ENCODE measurements at regions not wholly inside any gene's neighbourhood (a gene's known extent, or its start where the extent isn't known, plus 50 kb on each side); places are given as distances from the start of the nearest gene placed in this dataset.

DNA sequence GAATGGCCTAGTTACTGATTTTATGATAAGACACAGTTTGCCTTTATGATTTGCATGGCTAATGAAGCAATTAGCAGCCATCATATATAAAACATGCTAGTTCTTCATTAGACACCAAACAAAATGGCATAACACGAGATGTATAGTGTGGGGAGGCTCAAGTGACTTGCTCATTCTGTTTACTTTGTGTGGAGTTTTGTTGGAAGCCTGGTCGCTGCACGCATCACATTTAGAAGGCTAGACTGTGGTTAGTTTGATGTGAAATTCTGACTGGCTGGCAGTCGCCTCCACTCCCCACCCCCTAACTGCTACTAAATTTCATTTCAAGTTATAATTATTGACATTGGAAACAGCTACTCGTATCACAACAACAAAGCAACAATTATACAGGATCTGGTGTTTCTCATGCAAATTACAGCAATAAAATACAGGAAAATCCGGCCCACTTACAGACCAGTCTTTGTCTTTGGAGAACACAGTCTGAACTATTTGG is 356.1 kb downstream of the LMO4 start:
- Mint-ChIP-seq H3K27ac (no peak overlapping the region), H3K27me3 (no peaks in the 10 kb centered on the region), H3K9me3 (no peaks in the 10 kb centered on the region), H3K4me3 (peak overlapping the region in 1 of 2 donors; percentile 3), H3K36me3 (no peaks in the 10 kb centered on the region), H3K4me1 (peaks cover 2 to 14% of the 10 kb centered on the region in 2 donors)
- no peak for ATAC-seq (replicated peaks)
- DNase-seq, result no peak

DNA sequence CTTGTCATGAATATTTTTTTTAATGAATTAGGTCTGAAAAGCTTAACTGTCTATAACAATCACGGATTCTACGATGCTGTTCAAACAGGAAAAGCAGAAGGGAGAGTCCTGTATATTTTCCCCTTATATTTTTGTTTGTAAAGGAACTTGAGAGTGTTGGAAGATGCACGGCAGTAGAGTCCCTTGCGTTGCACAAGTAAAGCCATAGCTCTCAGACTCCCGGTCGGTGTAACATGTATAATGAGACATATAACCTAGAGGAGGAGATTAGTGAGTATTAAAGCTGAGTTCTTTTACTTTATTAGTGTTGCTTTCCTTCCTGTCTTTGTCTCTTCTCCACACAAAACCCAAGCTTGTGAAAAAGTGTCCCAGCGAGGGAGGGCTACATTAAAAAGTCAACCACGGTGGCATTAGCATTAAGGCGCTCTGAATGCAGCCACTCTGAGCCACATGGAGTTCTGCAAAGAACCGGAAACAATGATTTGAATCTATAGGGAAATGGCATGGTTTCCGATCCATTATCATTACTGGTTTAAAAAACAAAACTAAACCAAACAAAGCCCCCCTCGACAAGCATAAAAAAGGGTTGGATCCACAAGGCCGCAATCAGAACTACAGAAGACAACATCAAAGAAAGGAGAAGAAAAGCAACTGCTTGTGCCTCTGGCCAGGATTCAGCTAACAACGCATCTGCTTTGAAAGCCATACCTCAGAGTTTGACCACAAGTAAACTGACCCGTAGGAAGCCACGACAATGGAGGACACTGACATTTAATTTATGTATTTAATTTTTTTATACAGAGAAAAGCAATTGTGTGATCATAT is 356.8 kb downstream of the LMO4 start:
- Mint-ChIP-seq H3K4me1 (peaks cover 2 to 14% of the 10 kb centered on the region in 2 donors), H3K4me3 (no peak overlapping the region), H3K9me3 (no peaks in the 10 kb centered on the region), H3K36me3 (no peaks in the 10 kb centered on the region), H3K27me3 (no peaks in the 10 kb centered on the region), H3K27ac (no peak overlapping the region)
- ATAC-seq (replicated peaks) (no peak), DNase-seq (no peak)

DNA sequence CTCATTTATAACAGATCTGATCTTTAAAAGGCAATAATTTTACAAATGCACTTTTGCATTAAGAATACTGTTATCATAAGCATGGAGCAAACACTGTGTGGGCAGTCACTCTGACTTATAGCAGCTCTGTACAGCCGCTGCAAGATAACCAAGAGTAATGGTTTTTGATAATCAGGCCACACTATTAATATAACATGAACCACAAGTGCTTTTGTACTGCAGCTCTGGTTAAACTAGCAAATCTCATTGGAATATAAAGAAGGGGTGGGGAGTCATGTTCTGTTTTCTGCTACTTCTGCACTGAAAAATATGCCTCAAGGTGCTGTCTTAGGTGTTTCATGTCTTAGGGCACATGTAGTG is 357.4 kb downstream of the LMO4 start:
- DNase-seq (no peak), ATAC-seq (replicated peaks) (no peak)
- H3K27me3 Mint-ChIP-seq, result peaks cover 0 to 3% of the 10 kb centered on the region in 2 donors
- no peak overlapping the region for H3K4me3 Mint-ChIP-seq
- no peaks in the 10 kb centered on the region for H3K36me3 Mint-ChIP-seq
- H3K27ac Mint-ChIP-seq, result no peak overlapping the region
- peaks cover 2 to 14% of the 10 kb centered on the region in 2 donors for H3K4me1 Mint-ChIP-seq
- H3K9me3 Mint-ChIP-seq, result no peaks in the 10 kb centered on the region

DNA sequence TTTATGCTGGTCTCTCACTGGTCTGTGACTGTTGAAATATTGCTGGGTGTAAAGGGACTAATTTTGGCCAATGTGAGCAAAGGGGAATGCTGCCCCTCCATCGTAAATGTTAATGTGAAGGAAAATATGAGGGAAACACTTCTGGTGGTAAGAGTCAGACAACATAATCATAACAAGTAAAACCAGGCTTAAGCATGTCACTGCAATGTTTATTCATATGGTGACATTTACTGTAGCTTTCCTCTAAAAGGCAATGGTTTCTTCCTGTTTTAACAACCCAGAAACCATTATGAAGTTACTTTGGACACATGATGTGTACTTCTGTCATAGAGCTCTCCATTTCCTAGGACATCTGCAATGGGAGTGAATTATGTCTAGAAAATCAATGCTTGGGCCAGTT is 358.0 kb downstream of the LMO4 start:
- no peaks in the 10 kb centered on the region for H3K9me3 Mint-ChIP-seq
- peaks cover 2 to 14% of the 10 kb centered on the region in 2 donors for H3K4me1 Mint-ChIP-seq
- DNase-seq, result no peak
- H3K4me3 Mint-ChIP-seq, result no peak overlapping the region
- peaks cover 0 to 3% of the 10 kb centered on the region in 2 donors for H3K27me3 Mint-ChIP-seq
- H3K27ac Mint-ChIP-seq, result no peak overlapping the region
- H3K36me3 Mint-ChIP-seq, result no peaks in the 10 kb centered on the region
- ATAC-seq (replicated peaks), result no peak

- ATAC-seq (replicated peaks), result no peak
- no peak overlapping the region for H3K4me3 Mint-ChIP-seq
- H3K27ac Mint-ChIP-seq, result no peak overlapping the region
- H3K4me1 Mint-ChIP-seq, result peaks cover under 1 to 12% of the 10 kb centered on the region in 2 donors
- H3K36me3 Mint-ChIP-seq, result no peaks in the 10 kb centered on the region
- no peaks in the 10 kb centered on the region for H3K9me3 Mint-ChIP-seq
- H3K27me3 Mint-ChIP-seq, result peaks cover 0 to 3% of the 10 kb centered on the region in 2 donors
- DNase-seq, result no peak
These were observed 359.5 kb downstream of the LMO4 start for GRCh38 chr1:87688136-87688535.

GRCh38 chr1:87689487-87689886 is 360.8 kb downstream of the LMO4 start:
- peaks cover 0 to 3% of the 10 kb centered on the region in 2 donors for H3K27me3 Mint-ChIP-seq
- H3K4me3 Mint-ChIP-seq, result no peak overlapping the region
- ATAC-seq (replicated peaks) (no peak), DNase-seq (no peak)
- no peak overlapping the region for H3K27ac Mint-ChIP-seq
- peaks cover 0 to 1% of the 10 kb centered on the region in 2 donors for H3K9me3 Mint-ChIP-seq
- no peaks in the 10 kb centered on the region for H3K36me3 Mint-ChIP-seq
- peaks cover 0 to 1% of the 10 kb centered on the region in 2 donors for H3K4me1 Mint-ChIP-seq

- H3K27ac Mint-ChIP-seq, result no peak overlapping the region
- H3K9me3 Mint-ChIP-seq, result peaks cover 7 to 13% of the 10 kb centered on the region in 2 donors
- ATAC-seq (replicated peaks), result no peak
- H3K27me3 Mint-ChIP-seq, result no peaks in the 10 kb centered on the region
- no peaks in the 10 kb centered on the region for H3K36me3 Mint-ChIP-seq
- no peak overlapping the region for H3K4me3 Mint-ChIP-seq
- H3K4me1 Mint-ChIP-seq, result no peaks in the 10 kb centered on the region
- no peak for DNase-seq
These were observed 367.8 kb downstream of the LMO4 start for GRCh38 chr1:87696483-87696882.

DNA sequence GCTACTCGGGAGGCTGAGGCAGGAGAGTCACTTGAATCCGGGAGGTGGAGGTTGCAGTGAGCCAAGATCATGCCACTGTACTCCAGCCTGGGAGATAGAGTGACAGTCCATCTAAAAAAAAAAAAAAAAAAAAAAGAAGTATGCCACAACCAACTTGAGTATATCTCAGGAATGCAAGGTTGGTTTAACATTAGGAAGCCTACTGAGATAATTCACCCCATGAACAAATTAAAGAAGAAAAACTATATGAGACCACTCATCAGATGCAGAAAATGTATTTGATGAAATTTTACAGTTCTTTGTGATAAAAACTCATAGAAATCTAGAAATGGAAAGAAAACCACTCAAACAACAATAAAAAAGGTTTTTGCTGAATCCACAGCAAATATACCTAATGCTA is 373.8 kb downstream of the LMO4 start:
- no peaks in the 10 kb centered on the region for H3K4me1 Mint-ChIP-seq
- H3K9me3 Mint-ChIP-seq, result peaks cover 10 to 17% of the 10 kb centered on the region in 2 donors
- peaks cover 2 to 3% of the 10 kb centered on the region in 2 donors for H3K36me3 Mint-ChIP-seq
- DNase-seq, result no peak
- H3K27me3 Mint-ChIP-seq, result no peaks in the 10 kb centered on the region
- H3K4me3 Mint-ChIP-seq, result no peak overlapping the region
- no peak for ATAC-seq (replicated peaks)
- no peak overlapping the region for H3K27ac Mint-ChIP-seq

DNA sequence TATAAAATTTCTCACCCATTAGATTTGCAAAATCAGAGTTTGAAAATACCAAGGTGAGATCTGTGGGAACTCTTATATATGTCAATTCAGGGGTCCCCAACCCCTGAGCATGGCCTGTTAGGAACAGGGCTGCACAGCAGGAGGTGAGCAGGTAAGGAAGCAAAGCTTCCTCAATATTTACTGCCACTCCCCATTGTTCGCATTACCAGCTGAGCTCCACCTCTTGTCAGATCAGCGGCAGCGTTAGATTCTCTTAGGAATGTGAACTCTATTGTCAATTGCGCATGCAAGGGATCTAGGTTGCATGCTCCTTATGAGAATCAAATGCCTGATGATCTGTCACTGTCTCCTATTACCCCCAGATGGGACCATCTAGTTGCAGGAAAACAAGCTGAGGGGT is 376.6 kb downstream of the LMO4 start:
- Mint-ChIP-seq H3K36me3 (peaks cover 2 to 3% of the 10 kb centered on the region in 2 donors), H3K27ac (no peak overlapping the region), H3K4me1 (no peaks in the 10 kb centered on the region), H3K9me3 (peaks cover 8 to 11% of the 10 kb centered on the region in 2 donors), H3K4me3 (no peak overlapping the region), H3K27me3 (no peaks in the 10 kb centered on the region)
- no peak for DNase-seq
- no peak for ATAC-seq (replicated peaks)

GRCh38 chr1:87706203-87706602 is 377.5 kb downstream of the LMO4 start:
- H3K36me3 Mint-ChIP-seq, result peaks cover 2 to 3% of the 10 kb centered on the region in 2 donors
- H3K27me3 Mint-ChIP-seq, result no peaks in the 10 kb centered on the region
- H3K4me3 Mint-ChIP-seq, result no peak overlapping the region
- peaks cover 4 to 5% of the 10 kb centered on the region in 2 donors for H3K9me3 Mint-ChIP-seq
- no peak overlapping the region for H3K27ac Mint-ChIP-seq
- ATAC-seq (replicated peaks), result no peak
- DNase-seq, result no peak
- H3K4me1 Mint-ChIP-seq, result no peaks in the 10 kb centered on the region

GRCh38 chr1:87706779-87707228 is 378.1 kb downstream of the LMO4 start:
- H3K27ac Mint-ChIP-seq, result no peak overlapping the region
- peaks cover 2 to 3% of the 10 kb centered on the region in 2 donors for H3K9me3 Mint-ChIP-seq
- ATAC-seq (replicated peaks) (no peak), DNase-seq (no peak)
- H3K4me1 Mint-ChIP-seq, result no peaks in the 10 kb centered on the region
- H3K4me3 Mint-ChIP-seq, result no peak overlapping the region
- peaks cover under 1 to 2% of the 10 kb centered on the region in 2 donors for H3K36me3 Mint-ChIP-seq
- no peaks in the 10 kb centered on the region for H3K27me3 Mint-ChIP-seq

DNA sequence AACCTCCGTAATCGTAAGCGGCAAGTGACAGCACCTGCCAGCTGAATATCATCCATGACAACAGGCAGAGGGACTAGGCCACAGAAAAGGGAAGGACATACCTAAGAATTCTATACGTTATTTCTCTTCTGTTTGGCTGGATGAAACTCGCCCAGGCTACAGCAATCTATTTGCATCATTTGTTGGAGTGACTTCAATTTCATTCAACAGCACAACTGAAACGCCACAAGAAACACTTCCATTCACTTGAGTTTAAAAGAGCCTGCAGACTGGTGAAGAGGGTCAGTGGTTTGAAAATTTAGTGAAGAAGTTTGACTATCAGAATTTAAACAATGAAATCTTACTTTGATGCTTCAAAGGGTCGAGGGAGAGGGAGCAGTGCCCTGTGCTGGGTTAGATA is 378.7 kb downstream of the LMO4 start:
- H3K36me3 Mint-ChIP-seq, result no peaks in the 10 kb centered on the region
- DNase-seq (no peak), ATAC-seq (replicated peaks) (no peak)
- peaks cover 0 to 2% of the 10 kb centered on the region in 2 donors for H3K9me3 Mint-ChIP-seq
- H3K4me3 Mint-ChIP-seq, result no peak overlapping the region
- no peak overlapping the region for H3K27ac Mint-ChIP-seq
- no peaks in the 10 kb centered on the region for H3K27me3 Mint-ChIP-seq
- no peaks in the 10 kb centered on the region for H3K4me1 Mint-ChIP-seq

DNA sequence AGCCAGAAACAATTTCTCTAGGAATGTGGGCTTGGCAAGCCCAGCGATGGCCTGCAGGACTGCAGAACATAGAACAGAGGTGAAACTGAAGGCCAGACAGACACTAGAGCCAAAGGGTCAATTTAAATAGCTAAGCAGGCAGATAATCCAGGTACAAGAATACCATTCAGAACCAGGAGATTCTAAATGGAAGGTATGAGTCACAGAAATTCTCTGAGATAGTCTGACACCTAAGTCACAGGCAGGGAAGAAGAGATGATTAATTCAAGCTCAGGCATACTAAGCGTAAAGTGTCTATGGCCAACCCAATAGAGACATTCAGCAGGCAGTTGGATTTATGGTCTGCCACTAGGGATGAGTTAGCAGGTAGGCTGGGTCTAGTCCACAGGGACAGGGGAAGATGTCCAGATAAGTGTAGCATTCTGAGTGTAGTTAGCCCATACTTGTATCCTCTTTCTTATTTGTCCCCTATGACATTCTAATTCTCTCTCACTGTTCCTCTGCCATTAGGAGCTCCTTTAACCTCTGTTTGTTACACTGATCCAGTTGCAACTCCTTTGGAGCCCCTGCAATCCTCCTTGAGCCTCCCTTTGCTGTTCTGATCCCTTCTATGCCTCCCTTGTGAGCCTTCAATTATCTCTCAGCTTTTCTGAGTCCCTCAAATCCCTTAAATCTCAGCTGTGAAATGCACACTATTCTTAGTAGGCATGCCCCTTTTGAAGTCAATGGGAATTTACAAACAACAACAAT is 383.8 kb downstream of the LMO4 start:
- DNase-seq (no peak), ATAC-seq (replicated peaks) (no peak)
- no peaks in the 10 kb centered on the region for H3K27me3 Mint-ChIP-seq
- no peaks in the 10 kb centered on the region for H3K9me3 Mint-ChIP-seq
- no peak overlapping the region for H3K4me3 Mint-ChIP-seq
- H3K36me3 Mint-ChIP-seq, result no peaks in the 10 kb centered on the region
- no peaks in the 10 kb centered on the region for H3K4me1 Mint-ChIP-seq
- no peak overlapping the region for H3K27ac Mint-ChIP-seq

- Mint-ChIP-seq H3K9me3 (no peaks in the 10 kb centered on the region), H3K4me3 (no peak overlapping the region), H3K27me3 (no peaks in the 10 kb centered on the region), H3K27ac (no peak overlapping the region), H3K36me3 (no peaks in the 10 kb centered on the region), H3K4me1 (no peaks in the 10 kb centered on the region)
- DNase-seq (no peak), ATAC-seq (replicated peaks) (no peak)
These were observed 385.6 kb downstream of the LMO4 start for GRCh38 chr1:87714278-87714677.

GRCh38 chr1:87715052-87715451 is 386.4 kb downstream of the LMO4 start:
- ATAC-seq (replicated peaks) (no peak), DNase-seq (no peak)
- Mint-ChIP-seq H3K9me3 (no peaks in the 10 kb centered on the region), H3K4me3 (no peak overlapping the region), H3K36me3 (no peaks in the 10 kb centered on the region), H3K27ac (no peak overlapping the region), H3K27me3 (no peaks in the 10 kb centered on the region), H3K4me1 (no peaks in the 10 kb centered on the region)

All from stimulated activated naive B cell treated with anti-CD40 and anti-IgM and Interleukin-4, amounts not matched to agents 10 μg/mL and 1 μg/mL and 100 μg/mL, for 72 hours (primary cell).